SK-N-SH (cell line): ENCODE measurements at regions not wholly inside any gene's neighbourhood (a gene's known extent, or its start where the extent isn't known, plus 50 kb on each side); places are given as distances from the start of the nearest gene placed in this dataset.

Source experiments
- CTCF ChIA-PET: fragments of 300-600, 350-600 bp; formaldehyde crosslinking; extraction: SDS; loops from one replicate; lab custom pipeline; 2021; lab: Yijun Ruan, JAX
- POLR2A ChIA-PET: fragments of 350-600 bp; sonication (Branson Sonifier 250); formaldehyde crosslinking; extraction: SDS; loops from one replicate; lab custom pipeline; 2020; ENCODE audit warnings: antibody characterized with exemption, inconsistent platforms; lab: Yijun Ruan, JAX
- DNase-seq: peaks from one replicate; pipeline ENCODE4 v3.0.0; 2012
- H2AFZ ChIP-seq: fragments of 200-600 bp; sonication (generic); 2 replicates; pipeline ENCODE4 v1.8.1; 2016; ENCODE audit warnings: antibody characterized with exemption, mild to moderate bottlenecking, low read depth
- H3F3A ChIP-seq: fragments of 200-600 bp; sonication (generic); replicated peaks from 2 replicates; pipeline ENCODE3; 2016; ENCODE audit warnings: antibody characterized with exemption, mild to moderate bottlenecking; ENCODE audit not compliant: insufficient read depth
- H3K27ac ChIP-seq, 2 experiments: fragments of 200-500 bp in 1 of 2; fragments of 200-600 bp in 1 of 2; sonication (Bioruptor generic) in 1 of 2; sonication (generic), shearing (Covaris generic) in 1 of 2; 2 replicates each; pipeline versions ENCODE4 v1.5.1 to v1.6.1; 2014 to 2016; ENCODE audit warnings: low read depth in 2 of 2, inconsistent platforms in 1 of 2, low read length in 1 of 2, mild to moderate bottlenecking in 1 of 2, mixed read lengths in 1 of 2
- H3K27me3 ChIP-seq: fragments of 200-600 bp; sonication (generic), shearing (Covaris generic); 2 replicates; pipeline ENCODE4 v1.6.1; 2016; ENCODE audit warnings: mixed run types; ENCODE audit not compliant: insufficient read depth
- H3K36me3 ChIP-seq, 2 experiments: fragments of 200-500 bp in 1 of 2; fragments of 200-600 bp in 1 of 2; sonication (Bioruptor generic) in 1 of 2; sonication (generic) in 1 of 2; replicated peaks in 1 of 2; 2 replicates each; pipeline versions ENCODE3 to v1.5.1; 2014 to 2016; ENCODE audit warnings: low read length in 1 of 2, mild to moderate bottlenecking in 1 of 2; ENCODE audit not compliant: insufficient read depth in 2 of 2, control insufficient read depth in 1 of 2
- H3K4me1 ChIP-seq, 2 experiments: fragments of 200-500 bp in 1 of 2; fragments of 200-600 bp in 1 of 2; sonication (Bioruptor generic) in 1 of 2; sonication (generic), shearing (Covaris generic) in 1 of 2; 2 replicates each; pipeline versions ENCODE4 v1.5.1 to v1.6.1; 2014 to 2016; ENCODE audit warnings: low read depth in 1 of 2, low read length in 1 of 2, mixed run types in 1 of 2; ENCODE audit not compliant: insufficient read depth in 2 of 2, control insufficient read depth in 1 of 2
- H3K4me2 ChIP-seq: fragments of 200-600 bp; sonication (generic), shearing (Covaris generic); 2 replicates; pipeline ENCODE4 v1.6.1; 2017; ENCODE audit warnings: mixed run types
- H3K4me3 ChIP-seq, 2 experiments: fragments of 200-500 bp in 1 of 2; fragments of 200-600 bp in 1 of 2; sonication (Bioruptor generic) in 1 of 2; sonication (generic), shearing (Covaris generic) in 1 of 2; 2 replicates each; pipeline versions ENCODE4 v1.5.1 to v1.8.1; 2014 to 2016; ENCODE audit warnings: low read depth in 2 of 2, inconsistent platforms in 1 of 2, low read length in 1 of 2, mild to moderate bottlenecking in 1 of 2, mixed read lengths in 1 of 2, moderate library complexity in 1 of 2
- H3K79me2 ChIP-seq: fragments of 200-600 bp; sonication (generic); 2 replicates; pipeline ENCODE4 v1.8.1; 2017; ENCODE audit warnings: mild to moderate bottlenecking; ENCODE audit not compliant: insufficient read depth
- H3K9ac ChIP-seq: fragments of 200-600 bp; sonication (generic); 2 replicates; pipeline ENCODE4 v1.6.1; 2017; ENCODE audit warnings: mixed run types
- H3K9me2 ChIP-seq: fragments of 200-600 bp; sonication (generic); 2 replicates; pipeline ENCODE4 v1.6.1; 2017; ENCODE audit warnings: mixed run types
- H3K9me3 ChIP-seq: fragments of 200-600 bp; sonication (generic); 2 replicates; pipeline ENCODE4 v1.6.1; 2017; ENCODE audit warnings: mixed run types, mild to moderate bottlenecking, moderate library complexity
- H4K20me1 ChIP-seq: fragments of 200-600 bp; sonication (generic); 2 replicates; pipeline ENCODE4 v1.6.1; 2017; ENCODE audit warnings: mild to moderate bottlenecking, mixed run types; ENCODE audit not compliant: insufficient read depth
- CHD2 ChIP-seq: fragments of 150-350 bp; IDR thresholded peaks from 2 replicates; pipeline ENCODE4 v1.6.1; 2018; ENCODE audit warnings: low read length; ENCODE audit not compliant: partially characterized antibody
- ELF1 ChIP-seq: IDR thresholded peaks from 2 replicates; pipeline ENCODE4 v1.4.0; 2012
- EP300 ChIP-seq, 2 experiments: IDR thresholded peaks; 2 replicates each; pipeline versions ENCODE4 v1.4.0 to v1.6.1; 2012; ENCODE audit warnings: borderline replicate concordance in 1 of 2, low read depth in 1 of 2, low read length in 1 of 2
- EZH2phosphoT487 ChIP-seq: fragments of 200-600 bp; sonication (generic); IDR thresholded peaks from 2 replicates; pipeline ENCODE4 v1.6.1; 2017; ENCODE audit warnings: low read depth, mixed run types, mild to moderate bottlenecking, antibody characterized with exemption, moderate library complexity, borderline replicate concordance
- FOSL2 ChIP-seq: IDR thresholded peaks from 2 replicates; pipeline ENCODE4 v1.4.0; 2012; ENCODE audit warnings: low read depth, mild to moderate bottlenecking, moderate library complexity, borderline replicate concordance
- FOXJ3 ChIP-seq: sonication (generic); formaldehyde crosslinking; IDR thresholded peaks from 2 replicates; pipeline ENCODE4 v1.5.1; 2020; ENCODE audit warnings: mild to moderate bottlenecking, missing genetic modification reagents
- FOXM1 ChIP-seq: IDR thresholded peaks from 2 replicates; pipeline ENCODE4 v1.4.0; 2012; ENCODE audit warnings: low read depth, mild to moderate bottlenecking
- GABPA ChIP-seq: IDR thresholded peaks from 2 replicates; pipeline ENCODE4 v1.4.0; 2012; ENCODE audit warnings: low read depth, mild to moderate bottlenecking
- GATA2 ChIP-seq: sonication (generic); formaldehyde crosslinking; IDR thresholded peaks from 2 replicates; pipeline ENCODE4 v1.5.0; 2020; ENCODE audit warnings: mild to moderate bottlenecking, missing genetic modification reagents
- JUND ChIP-seq: IDR thresholded peaks from 2 replicates; pipeline ENCODE4 v1.4.0; 2012
- MEF2A ChIP-seq: IDR thresholded peaks from 2 replicates; pipeline ENCODE4 v1.4.0; 2012; ENCODE audit warnings: low read depth, borderline replicate concordance
- RAD21 ChIP-seq: IDR thresholded peaks from 2 replicates; pipeline ENCODE4 v1.6.1; 2012; ENCODE audit warnings: mild to moderate bottlenecking, low read length
- SIN3A ChIP-seq: IDR thresholded peaks from 2 replicates; pipeline ENCODE4 v1.6.1; 2012; ENCODE audit warnings: low read depth, mild to moderate bottlenecking, low read length, moderate library complexity, borderline replicate concordance
- SMC3 ChIP-seq: IDR thresholded peaks from 2 replicates; pipeline ENCODE4 v1.6.1; 2012; ENCODE audit warnings: low read depth, low read length, improper control_type of control experiment
- TEAD4 ChIP-seq: IDR thresholded peaks from 2 replicates; pipeline ENCODE4 v1.4.0; 2012; ENCODE audit warnings: mild to moderate bottlenecking, borderline replicate concordance; ENCODE audit not compliant: insufficient read depth
- YY1 ChIP-seq: IDR thresholded peaks from 2 replicates; pipeline ENCODE4 v1.4.0; 2012; ENCODE audit warnings: low read depth, mild to moderate bottlenecking
- whole genome bisulfite sequencing: methylation state at CpG from one replicate; pipeline ENCODE4 v1.1.6; 2017; ENCODE audit warnings: low lambda C conversion rate; 5-methylcytosine and 5-hydroxymethylcytosine counted together
- TF ChIP-seq, protein P1 (sequence below): IDR thresholded peaks from 2 replicates; pipeline ENCODE4 v1.4.0; 2012; ENCODE audit warnings: low read depth
- TF ChIP-seq, protein P2 (sequence below): IDR thresholded peaks from 2 replicates; pipeline ENCODE4 v1.6.1; 2012; ENCODE audit warnings: mild to moderate bottlenecking, low read depth, low read length, moderate library complexity
- TF ChIP-seq, protein P3 (sequence below): IDR thresholded peaks from 2 replicates; pipeline ENCODE4 v1.4.0; 2012; ENCODE audit warnings: low read depth, borderline replicate concordance

DNA sequence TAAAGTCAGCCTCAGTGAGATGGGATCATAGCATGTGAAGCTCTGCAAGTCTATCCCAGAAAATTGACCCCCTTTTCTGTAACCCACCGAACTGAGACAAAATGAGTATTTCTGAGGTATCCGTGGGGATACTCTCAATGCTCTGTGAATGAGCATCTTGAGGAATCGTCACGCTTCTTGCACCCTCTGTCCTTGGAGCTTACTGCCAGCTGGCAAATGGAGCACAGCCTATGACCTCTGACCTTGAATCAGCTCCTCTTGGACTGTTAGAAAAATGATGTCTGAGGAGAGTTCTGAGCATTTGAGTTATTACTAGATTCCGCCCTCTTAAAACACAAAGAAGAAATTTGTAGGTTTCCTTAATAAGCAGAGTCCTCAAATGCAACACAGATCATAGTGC lies 342.1 kb downstream of the ZFHX3 start:
- no peak overlapping the region for H3K4me2 ChIP-seq
- CTCF ChIA-PET = no interaction called here
- TF ChIP-seq EZH2phosphoT487 (no peak), SIN3A (no peak), GATA2 (CRISPR knock-in tag) (no peak), FOSL2 (no peak), YY1 (no peak), MEF2A (no peak), FOXJ3 (CRISPR knock-in tag) (no peak), EP300 (IDR thresholded peaks at IDR 0.05; ENCODE audit: borderline replicate concordance in 1 of 2, low read depth in 1 of 2, low read length in 1 of 2) (no peak), JUND (no peak), FOXM1 (no peak), GABPA (no peak), TEAD4 (no peak), CHD2 (no peak)
- TF ChIP-seq, protein P1, sequence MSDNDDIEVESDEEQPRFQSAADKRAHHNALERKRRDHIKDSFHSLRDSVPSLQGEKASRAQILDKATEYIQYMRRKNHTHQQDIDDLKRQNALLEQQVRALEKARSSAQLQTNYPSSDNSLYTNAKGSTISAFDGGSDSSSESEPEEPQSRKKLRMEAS = no peak
- TF ChIP-seq, all 33 proteins: peak for 0
- no peak for DNase-seq
- Histone ChIP-seq H3K9me3 (no peaks in the 10 kb centered on the region; the same call in 1 of the 2 replicates), H2AFZ (no peak overlapping the region), H3K27me3 (no peaks in the 10 kb centered on the region), H3K4me1 (no peaks in the 10 kb centered on the region), H4K20me1 (no peaks in the 10 kb centered on the region), H3K36me3 (no peaks in the 10 kb centered on the region), H3K27ac (no peak overlapping the region), H3F3A (no peaks in the 10 kb centered on the region), H3K79me2 (no peaks in the 10 kb centered on the region), H3K9me2 (no peaks in the 10 kb centered on the region), H3K9ac (no peak overlapping the region), H3K4me3 (no peak overlapping the region)
- 91% methylated on average over 5 of the region's 5 CpGs for WGBS
- POLR2A ChIA-PET = no interaction called here

DNA sequence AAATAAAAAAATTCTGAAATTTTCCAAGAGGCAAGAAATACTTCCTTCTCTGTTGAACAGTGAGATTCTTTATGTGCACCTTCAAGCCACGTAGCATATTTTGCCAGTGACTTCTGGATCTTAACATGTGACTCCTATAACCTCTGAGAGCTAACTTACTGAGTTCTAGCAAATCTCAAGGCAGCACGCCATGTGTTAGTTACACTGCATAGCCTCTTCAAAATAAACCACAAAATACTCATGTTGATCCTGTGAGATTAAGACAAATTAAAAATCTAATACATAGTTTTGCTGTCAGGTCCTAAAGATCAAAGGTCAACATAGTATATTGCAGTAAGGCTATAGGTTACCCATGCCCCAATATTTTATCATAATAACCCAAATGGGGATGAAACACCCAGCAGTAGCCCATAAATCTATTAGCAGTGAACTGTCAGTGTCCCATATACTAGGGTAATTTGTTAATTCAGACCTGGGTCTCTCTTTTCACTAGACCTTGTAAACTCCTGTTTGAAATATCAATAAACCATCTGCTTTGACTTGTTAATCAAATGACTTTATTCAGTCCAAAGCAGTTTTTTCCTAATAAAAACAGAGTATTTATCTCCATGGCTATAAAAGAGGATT lies 343.1 kb downstream of the ZFHX3 start:
- no peak overlapping the region for H3K27ac ChIP-seq
- no peaks in the 10 kb centered on the region for H3K9me3 ChIP-seq
- DNase-seq = no peak
- H3K9ac ChIP-seq = no peak overlapping the region
- H3K4me2 ChIP-seq = no peak overlapping the region
- H3K27me3 ChIP-seq = no peaks in the 10 kb centered on the region
- H3K4me3 ChIP-seq = no peak overlapping the region
- no peaks in the 10 kb centered on the region for H3F3A ChIP-seq
- no peaks in the 10 kb centered on the region for H3K9me2 ChIP-seq
- no peaks in the 10 kb centered on the region for H3K36me3 ChIP-seq
- TF ChIP-seq YY1 (no peak), ELF1 (no peak), SMC3 (no peak), CHD2 (no peak), SIN3A (no peak), RAD21 (no peak)
- TF ChIP-seq, protein P2, sequence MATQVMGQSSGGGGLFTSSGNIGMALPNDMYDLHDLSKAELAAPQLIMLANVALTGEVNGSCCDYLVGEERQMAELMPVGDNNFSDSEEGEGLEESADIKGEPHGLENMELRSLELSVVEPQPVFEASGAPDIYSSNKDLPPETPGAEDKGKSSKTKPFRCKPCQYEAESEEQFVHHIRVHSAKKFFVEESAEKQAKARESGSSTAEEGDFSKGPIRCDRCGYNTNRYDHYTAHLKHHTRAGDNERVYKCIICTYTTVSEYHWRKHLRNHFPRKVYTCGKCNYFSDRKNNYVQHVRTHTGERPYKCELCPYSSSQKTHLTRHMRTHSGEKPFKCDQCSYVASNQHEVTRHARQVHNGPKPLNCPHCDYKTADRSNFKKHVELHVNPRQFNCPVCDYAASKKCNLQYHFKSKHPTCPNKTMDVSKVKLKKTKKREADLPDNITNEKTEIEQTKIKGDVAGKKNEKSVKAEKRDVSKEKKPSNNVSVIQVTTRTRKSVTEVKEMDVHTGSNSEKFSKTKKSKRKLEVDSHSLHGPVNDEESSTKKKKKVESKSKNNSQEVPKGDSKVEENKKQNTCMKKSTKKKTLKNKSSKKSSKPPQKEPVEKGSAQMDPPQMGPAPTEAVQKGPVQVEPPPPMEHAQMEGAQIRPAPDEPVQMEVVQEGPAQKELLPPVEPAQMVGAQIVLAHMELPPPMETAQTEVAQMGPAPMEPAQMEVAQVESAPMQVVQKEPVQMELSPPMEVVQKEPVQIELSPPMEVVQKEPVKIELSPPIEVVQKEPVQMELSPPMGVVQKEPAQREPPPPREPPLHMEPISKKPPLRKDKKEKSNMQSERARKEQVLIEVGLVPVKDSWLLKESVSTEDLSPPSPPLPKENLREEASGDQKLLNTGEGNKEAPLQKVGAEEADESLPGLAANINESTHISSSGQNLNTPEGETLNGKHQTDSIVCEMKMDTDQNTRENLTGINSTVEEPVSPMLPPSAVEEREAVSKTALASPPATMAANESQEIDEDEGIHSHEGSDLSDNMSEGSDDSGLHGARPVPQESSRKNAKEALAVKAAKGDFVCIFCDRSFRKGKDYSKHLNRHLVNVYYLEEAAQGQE = no peak
- TF ChIP-seq, protein P1 = no peak
- TF ChIP-seq, protein P3, sequence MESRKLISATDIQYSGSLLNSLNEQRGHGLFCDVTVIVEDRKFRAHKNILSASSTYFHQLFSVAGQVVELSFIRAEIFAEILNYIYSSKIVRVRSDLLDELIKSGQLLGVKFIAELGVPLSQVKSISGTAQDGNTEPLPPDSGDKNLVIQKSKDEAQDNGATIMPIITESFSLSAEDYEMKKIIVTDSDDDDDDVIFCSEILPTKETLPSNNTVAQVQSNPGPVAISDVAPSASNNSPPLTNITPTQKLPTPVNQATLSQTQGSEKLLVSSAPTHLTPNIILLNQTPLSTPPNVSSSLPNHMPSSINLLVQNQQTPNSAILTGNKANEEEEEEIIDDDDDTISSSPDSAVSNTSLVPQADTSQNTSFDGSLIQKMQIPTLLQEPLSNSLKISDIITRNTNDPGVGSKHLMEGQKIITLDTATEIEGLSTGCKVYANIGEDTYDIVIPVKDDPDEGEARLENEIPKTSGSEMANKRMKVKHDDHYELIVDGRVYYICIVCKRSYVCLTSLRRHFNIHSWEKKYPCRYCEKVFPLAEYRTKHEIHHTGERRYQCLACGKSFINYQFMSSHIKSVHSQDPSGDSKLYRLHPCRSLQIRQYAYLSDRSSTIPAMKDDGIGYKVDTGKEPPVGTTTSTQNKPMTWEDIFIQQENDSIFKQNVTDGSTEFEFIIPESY = no peak
- no peaks in the 10 kb centered on the region for H3K4me1 ChIP-seq
- H3K79me2 ChIP-seq = no peaks in the 10 kb centered on the region
- H2AFZ ChIP-seq = no peak overlapping the region
- ChIA-PET POLR2A (no interaction called here), CTCF (no interaction called here)
- H4K20me1 ChIP-seq = no peaks in the 10 kb centered on the region
- whole genome bisulfite sequencing = 84% methylated on average over 2 of the region's 2 CpGs
